ENCODE measurements at regions not wholly inside any gene's neighbourhood (a gene's known extent, or its start where the extent isn't known, plus 50 kb on each side); places are given as distances from the start of the nearest gene placed in this dataset.

- no peaks in the 10 kb centered on the region for H3K79me2 ChIP-seq (ENCODE audit: insufficient read depth, low read length)
- TF ChIP-seq CTCF (IDR thresholded peaks at IDR 0.05; ENCODE audit: extremely low read depth, low read depth, low read length), result no peak
- H3K36me3 ChIP-seq (ENCODE audit: insufficient read depth, low read length), result no peaks in the 10 kb centered on the region
- no peaks in the 10 kb centered on the region for H3K9me3 ChIP-seq (ENCODE audit: low read depth, low read length)
- no peak overlapping the region for H3K27ac ChIP-seq (ENCODE audit: low read depth, low read length)
- no peak overlapping the region for H2AFZ ChIP-seq (ENCODE audit: low read length)
- DNase-seq (ENCODE audit: insufficient read length, low spot score, missing footprints), result no peak
- no peak overlapping the region for H3K4me2 ChIP-seq (ENCODE audit: insufficient read depth, low read length)
- no peaks in the 10 kb centered on the region for H3K27me3 ChIP-seq (ENCODE audit: insufficient read depth, low read length)
- no peak overlapping the region for H3K4me3 ChIP-seq (ENCODE audit: insufficient read depth, low read length)
- no peaks in the 10 kb centered on the region for H3K4me1 ChIP-seq (ENCODE audit: insufficient read depth, low read length)
- H4K20me1 ChIP-seq (ENCODE audit: insufficient read depth, low read length), result no peaks in the 10 kb centered on the region
Observed at GRCh38 chr18:46373131-46373530, 268.9 kb downstream of the HAUS1 start.

- DNase-seq (ENCODE audit: insufficient read length, low spot score, missing footprints), result no peak
- H3K36me3 ChIP-seq (ENCODE audit: insufficient read depth, low read length), result no peaks in the 10 kb centered on the region
- TF ChIP-seq CTCF (IDR thresholded peaks at IDR 0.05; ENCODE audit: extremely low read depth, low read depth, low read length), result no peak
- H3K79me2 ChIP-seq (ENCODE audit: insufficient read depth, low read length), result no peaks in the 10 kb centered on the region
- H2AFZ ChIP-seq (ENCODE audit: low read length), result no peak overlapping the region
- H3K27me3 ChIP-seq (ENCODE audit: insufficient read depth, low read length), result no peaks in the 10 kb centered on the region
- no peaks in the 10 kb centered on the region for H3K4me1 ChIP-seq (ENCODE audit: insufficient read depth, low read length)
- no peaks in the 10 kb centered on the region for H3K9me3 ChIP-seq (ENCODE audit: low read depth, low read length)
- no peak overlapping the region for H3K27ac ChIP-seq (ENCODE audit: low read depth, low read length)
- no peak overlapping the region for H3K4me2 ChIP-seq (ENCODE audit: insufficient read depth, low read length)
- no peak overlapping the region for H3K4me3 ChIP-seq (ENCODE audit: insufficient read depth, low read length)
- H4K20me1 ChIP-seq (ENCODE audit: insufficient read depth, low read length), result no peaks in the 10 kb centered on the region
Observed at GRCh38 chr18:46373791-46374190, 269.6 kb downstream of the HAUS1 start.

- no peaks in the 10 kb centered on the region for H3K36me3 ChIP-seq (ENCODE audit: insufficient read depth, low read length)
- H4K20me1 ChIP-seq (ENCODE audit: insufficient read depth, low read length), result no peaks in the 10 kb centered on the region
- no peak for DNase-seq (ENCODE audit: insufficient read length, low spot score, missing footprints)
- no peak overlapping the region for H3K4me2 ChIP-seq (ENCODE audit: insufficient read depth, low read length)
- no peak for TF ChIP-seq CTCF (IDR thresholded peaks at IDR 0.05; ENCODE audit: extremely low read depth, low read depth, low read length)
- no peaks in the 10 kb centered on the region for H3K9me3 ChIP-seq (ENCODE audit: low read depth, low read length)
- no peak overlapping the region for H3K4me3 ChIP-seq (ENCODE audit: insufficient read depth, low read length)
- H3K79me2 ChIP-seq (ENCODE audit: insufficient read depth, low read length), result no peaks in the 10 kb centered on the region
- no peak overlapping the region for H3K27ac ChIP-seq (ENCODE audit: low read depth, low read length)
- no peaks in the 10 kb centered on the region for H3K27me3 ChIP-seq (ENCODE audit: insufficient read depth, low read length)
- H2AFZ ChIP-seq (ENCODE audit: low read length), result no peak overlapping the region
- H3K4me1 ChIP-seq (ENCODE audit: insufficient read depth, low read length), result no peaks in the 10 kb centered on the region
Observed at GRCh38 chr18:46374850-46375249, 270.7 kb downstream of the HAUS1 start.

- Histone ChIP-seq H3K4me2 (ENCODE audit: insufficient read depth, low read length) (no peak overlapping the region), H3K4me3 (ENCODE audit: insufficient read depth, low read length) (no peak overlapping the region), H4K20me1 (ENCODE audit: insufficient read depth, low read length) (no peaks in the 10 kb centered on the region), H2AFZ (ENCODE audit: low read length) (no peak overlapping the region), H3K79me2 (ENCODE audit: insufficient read depth, low read length) (no peaks in the 10 kb centered on the region), H3K9me3 (ENCODE audit: low read depth, low read length) (no peaks in the 10 kb centered on the region), H3K4me1 (ENCODE audit: insufficient read depth, low read length) (no peaks in the 10 kb centered on the region), H3K36me3 (ENCODE audit: insufficient read depth, low read length) (no peaks in the 10 kb centered on the region), H3K27ac (ENCODE audit: low read depth, low read length) (no peak overlapping the region), H3K27me3 (ENCODE audit: insufficient read depth, low read length) (no peaks in the 10 kb centered on the region)
- no peak for DNase-seq (ENCODE audit: insufficient read length, low spot score, missing footprints)
- TF ChIP-seq CTCF (IDR thresholded peaks at IDR 0.05; ENCODE audit: extremely low read depth, low read depth, low read length), result no peak
Observed at GRCh38 chr18:46377557-46377956, 273.4 kb downstream of the HAUS1 start.

Data from osteoblast (primary cell).